ENCODE measurements at regions not wholly inside any gene's neighbourhood (a gene's known extent, or its start where the extent isn't known, plus 50 kb on each side); places are given as distances from the start of the nearest gene placed in this dataset.

DNA sequence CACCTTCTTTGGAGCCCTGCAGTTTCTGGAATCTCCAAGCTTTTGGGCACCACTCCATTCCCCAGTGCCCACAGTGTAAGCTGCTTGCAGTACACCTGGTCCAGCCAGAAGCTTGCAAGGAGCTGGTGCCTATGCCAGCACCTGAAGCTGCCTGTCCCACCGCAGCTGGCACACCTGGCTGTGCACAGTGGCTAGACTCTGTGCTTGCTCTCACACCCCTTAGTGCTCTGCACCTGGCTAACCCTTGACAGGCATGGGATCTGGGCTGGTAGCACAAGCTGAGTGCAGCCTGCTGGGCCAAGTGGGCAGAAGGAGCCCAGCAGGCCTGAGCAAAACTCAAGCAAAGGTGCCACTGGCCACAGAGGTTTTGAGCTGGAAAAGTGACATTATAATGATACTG is 183.8 kb upstream of the MC4R start:
- no peak overlapping the region for H3K27ac Mint-ChIP-seq
- H3K4me3 Mint-ChIP-seq (ENCODE audit: low read depth): no peak overlapping the region
- H3K27me3 Mint-ChIP-seq: peaks cover 20% of the 10 kb centered on the region
- H3K9me3 Mint-ChIP-seq (ENCODE audit: low read depth): no peaks in the 10 kb centered on the region
- DNase-seq (ENCODE audit: low spot score, unreplicated experiment): no peak
- H3K4me1 Mint-ChIP-seq (ENCODE audit: low read depth): no peaks in the 10 kb centered on the region
- TF ChIP-seq, protein P1, sequence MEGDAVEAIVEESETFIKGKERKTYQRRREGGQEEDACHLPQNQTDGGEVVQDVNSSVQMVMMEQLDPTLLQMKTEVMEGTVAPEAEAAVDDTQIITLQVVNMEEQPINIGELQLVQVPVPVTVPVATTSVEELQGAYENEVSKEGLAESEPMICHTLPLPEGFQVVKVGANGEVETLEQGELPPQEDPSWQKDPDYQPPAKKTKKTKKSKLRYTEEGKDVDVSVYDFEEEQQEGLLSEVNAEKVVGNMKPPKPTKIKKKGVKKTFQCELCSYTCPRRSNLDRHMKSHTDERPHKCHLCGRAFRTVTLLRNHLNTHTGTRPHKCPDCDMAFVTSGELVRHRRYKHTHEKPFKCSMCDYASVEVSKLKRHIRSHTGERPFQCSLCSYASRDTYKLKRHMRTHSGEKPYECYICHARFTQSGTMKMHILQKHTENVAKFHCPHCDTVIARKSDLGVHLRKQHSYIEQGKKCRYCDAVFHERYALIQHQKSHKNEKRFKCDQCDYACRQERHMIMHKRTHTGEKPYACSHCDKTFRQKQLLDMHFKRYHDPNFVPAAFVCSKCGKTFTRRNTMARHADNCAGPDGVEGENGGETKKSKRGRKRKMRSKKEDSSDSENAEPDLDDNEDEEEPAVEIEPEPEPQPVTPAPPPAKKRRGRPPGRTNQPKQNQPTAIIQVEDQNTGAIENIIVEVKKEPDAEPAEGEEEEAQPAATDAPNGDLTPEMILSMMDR (IDR thresholded peaks at IDR 0.05; ENCODE audit: unreplicated experiment): no peak
- H3K36me3 Mint-ChIP-seq (ENCODE audit: insufficient read depth): no peaks in the 10 kb centered on the region

- H3K4me3 Mint-ChIP-seq (ENCODE audit: low read depth): no peak overlapping the region
- TF ChIP-seq, protein P1 (IDR thresholded peaks at IDR 0.05; ENCODE audit: unreplicated experiment): no peak
- no peaks in the 10 kb centered on the region for H3K4me1 Mint-ChIP-seq (ENCODE audit: low read depth)
- no peaks in the 10 kb centered on the region for H3K36me3 Mint-ChIP-seq (ENCODE audit: insufficient read depth)
- peaks cover 42% of the 10 kb centered on the region for H3K27me3 Mint-ChIP-seq
- H3K27ac Mint-ChIP-seq: no peak overlapping the region
- no peak for DNase-seq (ENCODE audit: low spot score, unreplicated experiment)
- no peaks in the 10 kb centered on the region for H3K9me3 Mint-ChIP-seq (ENCODE audit: low read depth)
Measured at GRCh38 chr18:60560071-60560470, 187.5 kb upstream of the MC4R start.

GRCh38 chr18:60563082-60563481 is 190.5 kb upstream of the MC4R start:
- H3K4me3 Mint-ChIP-seq (ENCODE audit: low read depth): no peak overlapping the region
- no peak for DNase-seq (ENCODE audit: low spot score, unreplicated experiment)
- TF ChIP-seq, protein P1 (IDR thresholded peaks at IDR 0.05; ENCODE audit: unreplicated experiment): no peak
- no peaks in the 10 kb centered on the region for H3K36me3 Mint-ChIP-seq (ENCODE audit: insufficient read depth)
- no peaks in the 10 kb centered on the region for H3K9me3 Mint-ChIP-seq (ENCODE audit: low read depth)
- peaks cover 40% of the 10 kb centered on the region for H3K27me3 Mint-ChIP-seq
- no peak overlapping the region for H3K27ac Mint-ChIP-seq
- H3K4me1 Mint-ChIP-seq (ENCODE audit: low read depth): no peaks in the 10 kb centered on the region

GRCh38 chr18:60568220-60568619 is 195.6 kb upstream of the MC4R start:
- Mint-ChIP-seq H3K27me3 (peaks cover 38% of the 10 kb centered on the region), H3K4me3 (ENCODE audit: low read depth) (no peak overlapping the region), H3K9me3 (ENCODE audit: low read depth) (no peaks in the 10 kb centered on the region), H3K36me3 (ENCODE audit: insufficient read depth) (no peaks in the 10 kb centered on the region), H3K4me1 (ENCODE audit: low read depth) (peaks cover 8% of the 10 kb centered on the region), H3K27ac (no peak overlapping the region)
- TF ChIP-seq, protein P1 (IDR thresholded peaks at IDR 0.05; ENCODE audit: unreplicated experiment): no peak
- DNase-seq (ENCODE audit: low spot score, unreplicated experiment): no peak

DNA sequence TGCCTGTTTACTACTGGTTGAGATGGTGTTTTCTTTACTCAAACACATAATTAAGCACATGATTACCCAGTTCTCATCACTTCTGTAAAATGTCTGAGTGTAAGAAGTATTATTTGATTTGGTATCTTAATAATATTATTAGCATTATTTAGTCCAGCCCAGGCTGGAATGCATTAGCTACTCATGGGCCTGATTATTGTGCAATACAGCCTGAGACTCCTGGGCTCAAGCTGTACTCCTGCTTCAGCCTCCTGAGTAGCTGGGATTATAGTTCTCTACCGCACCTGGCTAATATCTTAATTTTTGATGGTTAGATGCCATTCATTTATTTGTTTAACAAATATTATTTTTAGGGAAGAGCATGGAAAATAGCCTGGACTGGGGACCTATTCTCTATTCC is 197.6 kb upstream of the MC4R start:
- Mint-ChIP-seq H3K27me3 (peaks cover 40% of the 10 kb centered on the region), H3K4me1 (ENCODE audit: low read depth) (peaks cover 8% of the 10 kb centered on the region), H3K4me3 (ENCODE audit: low read depth) (no peak overlapping the region), H3K9me3 (ENCODE audit: low read depth) (no peaks in the 10 kb centered on the region), H3K27ac (no peak overlapping the region), H3K36me3 (ENCODE audit: insufficient read depth) (no peaks in the 10 kb centered on the region)
- TF ChIP-seq, protein P1 (IDR thresholded peaks at IDR 0.05; ENCODE audit: unreplicated experiment): no peak
- no peak for DNase-seq (ENCODE audit: low spot score, unreplicated experiment)
